ENCODE measurements at regions not wholly inside any gene's neighbourhood (a gene's known extent, or its start where the extent isn't known, plus 50 kb on each side); places are given as distances from the start of the nearest gene placed in this dataset.

DNA sequence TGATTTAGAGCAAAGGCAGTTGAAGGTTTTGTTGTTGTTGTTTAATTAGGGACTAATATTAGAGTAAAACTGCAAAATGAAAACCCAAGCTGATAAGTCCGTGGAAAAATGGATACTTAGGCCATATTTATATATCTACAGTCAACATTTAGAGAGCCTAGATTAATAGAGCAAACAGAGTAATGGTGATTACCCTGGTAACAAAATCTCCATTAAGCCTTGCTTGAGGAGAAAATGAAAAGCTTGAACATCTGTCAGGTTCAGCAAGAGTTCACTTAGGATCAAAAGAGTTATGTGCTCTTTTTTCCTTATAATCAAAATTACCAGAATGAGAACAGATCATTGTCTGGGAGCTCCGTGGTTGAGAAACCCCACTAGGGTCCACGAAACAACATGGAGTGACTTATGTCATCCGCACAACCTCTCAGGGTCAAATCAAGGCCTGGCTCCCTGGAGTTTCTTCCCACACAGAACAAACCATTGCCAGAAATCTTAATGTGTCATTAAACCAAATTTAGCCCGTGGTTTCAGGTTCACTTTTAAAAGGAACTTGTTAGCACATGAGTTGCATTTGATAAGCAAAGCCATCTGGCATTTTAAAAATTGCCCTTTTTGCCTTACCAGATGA is 381.2 kb downstream of the GABRB3 start:
- TF ChIP-seq, protein P1, sequence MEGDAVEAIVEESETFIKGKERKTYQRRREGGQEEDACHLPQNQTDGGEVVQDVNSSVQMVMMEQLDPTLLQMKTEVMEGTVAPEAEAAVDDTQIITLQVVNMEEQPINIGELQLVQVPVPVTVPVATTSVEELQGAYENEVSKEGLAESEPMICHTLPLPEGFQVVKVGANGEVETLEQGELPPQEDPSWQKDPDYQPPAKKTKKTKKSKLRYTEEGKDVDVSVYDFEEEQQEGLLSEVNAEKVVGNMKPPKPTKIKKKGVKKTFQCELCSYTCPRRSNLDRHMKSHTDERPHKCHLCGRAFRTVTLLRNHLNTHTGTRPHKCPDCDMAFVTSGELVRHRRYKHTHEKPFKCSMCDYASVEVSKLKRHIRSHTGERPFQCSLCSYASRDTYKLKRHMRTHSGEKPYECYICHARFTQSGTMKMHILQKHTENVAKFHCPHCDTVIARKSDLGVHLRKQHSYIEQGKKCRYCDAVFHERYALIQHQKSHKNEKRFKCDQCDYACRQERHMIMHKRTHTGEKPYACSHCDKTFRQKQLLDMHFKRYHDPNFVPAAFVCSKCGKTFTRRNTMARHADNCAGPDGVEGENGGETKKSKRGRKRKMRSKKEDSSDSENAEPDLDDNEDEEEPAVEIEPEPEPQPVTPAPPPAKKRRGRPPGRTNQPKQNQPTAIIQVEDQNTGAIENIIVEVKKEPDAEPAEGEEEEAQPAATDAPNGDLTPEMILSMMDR (conservative IDR thresholded peaks at IDR 0.05; ENCODE audit: low read depth), result no peak
- DNase-seq (ENCODE audit: low spot score), result no peak
- H3K27ac ChIP-seq, result no peak overlapping the region
- POLR2A ChIA-PET (ENCODE audit: low non-redundant PET), result no interaction called here
- CTCF ChIA-PET, result no interaction called here

DNA sequence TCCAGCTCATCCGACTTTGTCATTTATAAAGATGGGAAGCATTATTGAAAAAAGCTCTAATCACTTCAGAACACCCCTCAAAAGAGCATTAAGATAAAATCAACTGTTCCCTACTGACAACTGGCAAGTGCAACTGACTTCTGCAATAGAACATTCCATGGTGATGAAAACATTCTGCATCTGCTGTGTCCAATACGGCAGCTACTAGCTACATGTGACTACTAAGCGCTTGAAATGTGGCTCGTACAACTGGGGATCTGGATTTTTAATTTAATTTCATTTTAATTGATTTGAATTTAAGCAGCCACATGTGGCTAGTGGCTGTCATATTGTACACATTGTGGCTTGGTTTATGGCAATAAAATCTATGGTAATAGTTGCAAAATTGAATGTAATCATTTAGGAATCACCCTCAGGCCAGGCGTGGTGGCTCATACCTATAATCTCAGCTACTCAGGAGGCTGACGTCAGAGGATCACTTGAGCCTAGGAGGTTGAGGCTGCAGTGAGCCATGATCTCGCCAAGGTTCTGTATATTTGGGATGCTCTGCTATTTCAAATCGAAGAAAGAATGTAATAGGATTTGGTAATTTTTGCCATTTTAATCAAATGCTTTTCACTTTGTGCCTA is 390.3 kb downstream of the GABRB3 start:
- no peak overlapping the region for H3K27ac ChIP-seq

DNA sequence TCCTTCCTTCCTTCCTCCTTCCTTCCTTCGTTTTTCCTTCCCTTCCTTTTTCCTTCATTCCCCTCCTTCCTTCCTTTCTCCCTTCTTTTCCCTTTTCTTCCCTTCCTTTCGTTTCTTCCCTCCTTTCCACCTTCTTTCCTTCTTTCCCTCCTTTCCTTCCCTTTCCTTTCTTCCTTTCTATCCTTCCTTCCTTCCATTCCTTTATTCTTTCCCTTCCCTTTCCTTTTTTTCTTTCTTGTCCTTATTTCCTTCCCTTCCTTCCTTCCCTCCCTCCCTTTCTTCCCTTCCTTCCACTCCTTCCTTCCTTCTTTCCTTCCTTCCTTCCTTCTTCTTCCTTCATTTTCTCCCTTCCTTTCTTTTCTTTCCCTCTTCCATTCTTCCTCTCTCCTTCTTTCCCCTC is 394.6 kb downstream of the GABRB3 start:
- CTCF ChIA-PET, result no interaction called here
- DNase-seq (ENCODE audit: low spot score), result no peak
- POLR2A ChIA-PET (ENCODE audit: low non-redundant PET), result no interaction called here
- H3K27ac ChIP-seq, result no peak overlapping the region
- TF ChIP-seq, protein P1 (conservative IDR thresholded peaks at IDR 0.05; ENCODE audit: low read depth), result no peak

More for the DNA sequence above, 390.3 kb downstream of the GABRB3 start:
- DNase-seq (ENCODE audit: low spot score), result no peak
- POLR2A ChIA-PET (ENCODE audit: low non-redundant PET), result no interaction called here
- CTCF ChIA-PET, result no interaction called here
- TF ChIP-seq, protein P1 (conservative IDR thresholded peaks at IDR 0.05; ENCODE audit: low read depth), result no peak

DNA sequence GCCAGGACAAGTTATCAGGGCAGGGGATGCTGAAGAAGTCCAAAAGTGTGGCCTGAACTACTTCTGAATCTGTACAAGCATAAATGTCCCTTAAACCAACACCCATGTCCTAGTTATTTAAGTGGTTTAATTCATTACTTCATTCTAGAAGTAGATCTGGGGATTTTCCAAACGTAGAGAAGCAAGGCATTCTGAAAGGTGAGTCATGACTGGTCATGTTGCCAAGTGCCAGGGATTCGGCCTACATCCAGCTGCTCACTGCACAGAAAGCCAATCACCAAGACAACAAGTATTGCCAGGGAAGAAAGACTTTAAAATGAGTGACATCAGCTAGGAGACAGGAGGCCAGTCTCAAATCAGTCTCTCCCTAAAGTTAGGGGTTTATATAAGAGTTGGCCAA is 396.6 kb downstream of the GABRB3 start:
- ChIA-PET POLR2A (ENCODE audit: low non-redundant PET) (no interaction called here), CTCF (no interaction called here)
- no peak for DNase-seq (ENCODE audit: low spot score)
- no peak overlapping the region for H3K27ac ChIP-seq
- TF ChIP-seq, protein P1 (conservative IDR thresholded peaks at IDR 0.05; ENCODE audit: low read depth), result no peak

DNA sequence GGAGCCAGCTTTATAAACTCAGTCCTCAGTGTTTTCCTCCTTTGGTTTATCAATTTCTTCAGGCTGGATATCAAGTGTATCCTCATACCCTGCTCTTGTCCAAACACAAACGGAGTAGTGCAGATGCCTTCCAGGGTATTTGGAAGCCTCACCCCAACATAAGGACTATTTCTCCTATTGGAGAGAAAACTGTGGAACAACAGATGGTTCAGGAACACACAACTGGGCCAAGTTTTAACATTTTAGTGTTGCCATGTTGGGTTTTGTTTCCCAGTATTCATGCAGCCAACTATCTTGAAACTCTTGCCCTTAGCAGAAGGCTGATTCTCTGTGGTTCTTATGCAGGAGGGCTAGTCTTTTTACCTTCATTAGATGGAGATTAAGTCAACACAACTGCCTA is 398.1 kb downstream of the GABRB3 start:
- CTCF ChIA-PET, result no interaction called here
- TF ChIP-seq, protein P1 (conservative IDR thresholded peaks at IDR 0.05; ENCODE audit: low read depth), result no peak
- POLR2A ChIA-PET (ENCODE audit: low non-redundant PET), result no interaction called here
- no peak for DNase-seq (ENCODE audit: low spot score)
- H3K27ac ChIP-seq, result no peak overlapping the region

DNA sequence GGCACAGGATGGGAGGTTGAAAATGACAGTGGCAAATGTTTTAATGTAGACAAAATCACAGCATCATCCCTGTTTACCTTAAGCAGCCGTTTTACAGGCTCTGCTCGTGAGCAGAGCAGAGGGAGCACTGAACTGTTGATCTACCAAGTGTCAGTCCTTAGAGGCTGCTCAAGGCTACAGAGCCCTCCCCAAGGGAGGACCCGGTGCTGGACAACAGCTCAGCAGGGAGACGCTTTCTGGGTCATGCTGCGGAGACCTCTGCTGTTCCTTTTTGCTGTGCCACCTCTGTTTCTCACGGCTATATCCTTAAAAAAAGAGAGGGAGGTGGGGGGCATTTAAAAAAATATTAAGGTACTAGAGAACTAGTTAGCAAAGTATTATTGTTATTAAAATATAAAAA is 400.2 kb downstream of the GABRB3 start:
- ChIA-PET POLR2A (ENCODE audit: low non-redundant PET) (no interaction called here), CTCF (no interaction called here)
- no peak overlapping the region for H3K27ac ChIP-seq
- TF ChIP-seq, protein P1 (conservative IDR thresholded peaks at IDR 0.05; ENCODE audit: low read depth), result no peak
- DNase-seq (ENCODE audit: low spot score), result no peak
